ENCODE measurements at regions not wholly inside any gene's neighbourhood (a gene's known extent, or its start where the extent isn't known, plus 50 kb on each side); places are given as distances from the start of the nearest gene placed in this dataset.

GRCh38 chr9:71614409-71615010 is 153.8 kb downstream of the CEMIP2 start:
- no peak for TF ChIP-seq CTCF (IDR thresholded peaks at IDR 0.05)
- no peak for TF ChIP-seq RCOR1 (IDR thresholded peaks at IDR 0.05; ENCODE audit: low read depth, low read length)
- TF ChIP-seq RAD21 (conservative IDR thresholded peaks at IDR 0.05 in 1 of 2, IDR thresholded peaks at IDR 0.05 in 1 of 2): no peak
- no peak for TF ChIP-seq NFE2L2 (conservative IDR thresholded peaks at IDR 0.05; ENCODE audit: low read length)
- no peak for TF ChIP-seq EP300 (IDR thresholded peaks at IDR 0.05)
- TF ChIP-seq, protein P1, sequence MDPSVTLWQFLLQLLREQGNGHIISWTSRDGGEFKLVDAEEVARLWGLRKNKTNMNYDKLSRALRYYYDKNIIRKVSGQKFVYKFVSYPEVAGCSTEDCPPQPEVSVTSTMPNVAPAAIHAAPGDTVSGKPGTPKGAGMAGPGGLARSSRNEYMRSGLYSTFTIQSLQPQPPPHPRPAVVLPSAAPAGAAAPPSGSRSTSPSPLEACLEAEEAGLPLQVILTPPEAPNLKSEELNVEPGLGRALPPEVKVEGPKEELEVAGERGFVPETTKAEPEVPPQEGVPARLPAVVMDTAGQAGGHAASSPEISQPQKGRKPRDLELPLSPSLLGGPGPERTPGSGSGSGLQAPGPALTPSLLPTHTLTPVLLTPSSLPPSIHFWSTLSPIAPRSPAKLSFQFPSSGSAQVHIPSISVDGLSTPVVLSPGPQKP (IDR thresholded peaks at IDR 0.05; ENCODE audit: low read depth, low read length): no peak
- TF ChIP-seq BHLHE40 (IDR thresholded peaks at IDR 0.05; ENCODE audit: low read depth, low read length): no peak
- TF ChIP-seq POLR2A (IDR thresholded peaks at IDR 0.05; ENCODE audit: low read length): no peak
- TF ChIP-seq RFX5 (IDR thresholded peaks at IDR 0.05): no peak
- TF ChIP-seq POLR2AphosphoS2 (conservative IDR thresholded peaks at IDR 0.05; ENCODE audit: low read length): no peak
- no peak for TF ChIP-seq CHD4 (IDR thresholded peaks at IDR 0.05; ENCODE audit: borderline replicate concordance)

All from A549 (cell line).